ENCODE measurements at regions not wholly inside any gene's neighbourhood (a gene's known extent, or its start where the extent isn't known, plus 50 kb on each side); places are given as distances from the start of the nearest gene placed in this dataset.
A peak's percentile ranks its signal among the peaks of the same experiment; 100 is the strongest.
"Not testable (repeated sequence)": the region's sequence is repeated elsewhere in the genome, so short reads cannot be mapped to it uniquely, and the experiment has no call there.

DNA sequence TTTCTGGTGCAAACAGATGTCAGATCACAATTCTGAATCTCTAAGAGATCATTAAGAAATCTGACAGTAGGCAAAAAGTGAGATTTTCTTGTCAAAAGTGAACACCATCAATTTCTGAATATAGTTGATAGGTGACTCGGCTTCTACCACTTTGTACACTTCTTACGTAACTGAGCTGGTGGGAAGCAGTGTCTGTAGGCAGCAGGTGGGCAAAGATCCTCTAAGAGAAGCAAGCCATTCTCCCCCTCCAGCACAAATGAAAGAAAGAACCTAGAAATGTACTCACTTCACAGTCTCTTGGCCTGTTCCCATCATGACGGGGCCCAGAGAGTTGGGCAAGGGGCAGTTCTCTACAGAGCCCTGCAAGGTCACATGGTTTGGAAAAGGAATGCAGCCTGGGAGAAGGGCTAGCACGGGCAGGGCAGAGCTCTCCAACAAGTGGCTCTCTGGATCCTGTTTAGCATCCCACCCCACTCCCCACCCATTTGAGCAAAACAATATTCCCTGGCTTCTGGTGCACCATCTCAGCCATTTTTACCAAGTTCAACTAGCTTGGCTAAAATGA lies 412.6 kb downstream of the LTN1 start:
- no peak overlapping the region for H3K4me3 ChIP-seq (ENCODE audit: low read depth, low read length)
- no peak for TF ChIP-seq CTCF (conservative IDR thresholded peaks at IDR 0.05; ENCODE audit: low read depth, low read length)
- DNase-seq (ENCODE audit: low read depth) = peak; percentile 11

GRCh38 chr21:28568692-28569091 lies 424.0 kb downstream of the LTN1 start:
- no peak for DNase-seq (ENCODE audit: low read depth)
- no peak overlapping the region for H3K4me3 ChIP-seq (ENCODE audit: low read depth, low read length)
- no peak for TF ChIP-seq CTCF (conservative IDR thresholded peaks at IDR 0.05; ENCODE audit: low read depth, low read length)

DNA sequence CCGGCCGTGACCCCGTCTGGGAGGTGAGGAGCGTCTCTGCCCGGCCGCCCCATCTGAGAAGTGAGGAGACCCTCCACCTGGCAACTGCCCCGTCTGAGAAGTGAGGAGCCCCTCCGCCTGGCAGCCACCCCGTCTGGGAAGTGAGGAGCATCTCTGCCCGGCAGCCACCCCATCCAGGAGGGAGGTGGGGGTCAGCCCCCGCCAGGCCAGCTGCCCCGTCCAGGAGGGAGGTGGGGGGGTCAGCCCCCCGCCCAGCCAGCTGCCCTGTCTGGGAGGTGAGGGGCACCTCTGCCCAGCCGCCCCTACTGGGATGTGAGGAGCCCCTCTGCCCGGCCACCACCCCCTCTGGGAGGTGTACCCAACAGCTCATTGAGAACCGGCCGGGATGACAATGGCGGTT lies 428.7 kb downstream of the LTN1 start:
- H3K4me3 ChIP-seq (ENCODE audit: low read depth, low read length); DNase-seq (ENCODE audit: low read depth): not testable (repeated sequence)

GRCh38 chr21:28561772-28562171 lies 430.9 kb downstream of the LTN1 start:
- no peak for DNase-seq (ENCODE audit: low read depth)

GRCh38 chr21:28554660-28555475 lies 437.8 kb downstream of the LTN1 start:
- peak overlapping the region; percentile 35 for H3K4me3 ChIP-seq (ENCODE audit: low read depth, low read length)
- DNase-seq (ENCODE audit: low read depth) = peak; percentile 62
- TF ChIP-seq CTCF (conservative IDR thresholded peaks at IDR 0.05; ENCODE audit: low read depth, low read length) = no peak

More at GRCh38 chr21:28561772-28562171, 430.9 kb downstream of the LTN1 start:
- TF ChIP-seq CTCF (conservative IDR thresholded peaks at IDR 0.05; ENCODE audit: low read depth, low read length) = no peak
- H3K4me3 ChIP-seq (ENCODE audit: low read depth, low read length) = no peak overlapping the region

DNA sequence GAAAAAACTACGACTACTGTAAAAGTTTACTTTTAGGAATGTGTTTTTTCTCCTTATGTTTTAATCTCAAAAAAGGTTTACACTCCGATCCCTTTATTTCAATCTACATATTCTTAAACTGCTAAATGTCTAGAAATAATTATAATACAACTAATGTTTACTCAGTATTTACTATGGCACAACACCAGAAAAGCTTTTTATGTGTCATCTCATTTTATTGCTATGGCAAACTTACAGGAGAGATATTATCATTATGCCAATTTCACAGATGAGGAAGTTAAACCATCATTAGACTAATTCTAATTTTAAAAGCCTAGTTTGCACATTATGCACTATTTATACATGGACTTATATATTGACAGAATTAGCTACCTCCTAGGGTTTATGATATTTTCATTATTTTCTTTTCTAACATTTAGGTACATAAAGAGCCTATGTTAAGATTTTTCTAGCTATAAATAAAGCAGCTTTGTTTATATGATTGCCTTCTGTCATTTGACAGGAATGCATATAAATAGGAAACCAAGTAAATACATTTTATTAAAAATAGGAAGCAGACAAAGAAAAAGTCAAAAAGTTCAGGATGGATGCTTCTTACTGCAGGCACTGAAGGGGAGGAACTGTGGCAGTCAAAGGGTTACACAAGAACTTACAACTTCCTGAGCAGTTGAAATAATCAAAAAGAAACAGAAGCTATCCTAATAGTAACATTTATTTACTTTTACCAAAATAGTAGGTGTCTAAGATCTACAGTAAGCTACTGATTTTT lies 442.4 kb downstream of the LTN1 start:
- no peak for TF ChIP-seq CTCF (conservative IDR thresholded peaks at IDR 0.05; ENCODE audit: low read depth, low read length)
- no peak for DNase-seq (ENCODE audit: low read depth)
- no peak overlapping the region for H3K4me3 ChIP-seq (ENCODE audit: low read depth, low read length)

DNA sequence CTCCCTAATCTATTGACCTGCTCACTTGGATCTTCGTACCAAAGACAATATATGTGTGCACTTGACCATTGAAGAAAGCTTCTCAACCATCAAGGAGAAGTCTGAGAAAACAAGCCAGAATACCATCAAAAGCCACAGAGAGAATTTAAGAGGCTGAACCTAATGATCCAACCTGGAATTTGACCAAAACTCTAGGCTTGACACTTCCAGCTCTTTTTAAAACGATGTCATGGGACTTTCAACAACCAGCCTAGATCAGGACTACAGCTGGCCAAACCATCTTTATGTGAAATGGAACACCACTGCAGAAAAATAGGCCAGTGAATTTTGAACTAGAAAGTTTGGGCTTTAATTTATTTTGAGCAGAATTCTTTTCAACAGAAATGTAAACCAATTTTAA lies 444.4 kb downstream of the LTN1 start:
- DNase-seq (ENCODE audit: low read depth) = peak; percentile 23
- H3K4me3 ChIP-seq (ENCODE audit: low read depth, low read length) = no peak overlapping the region
- TF ChIP-seq CTCF (conservative IDR thresholded peaks at IDR 0.05; ENCODE audit: low read depth, low read length) = no peak

Data from choroid plexus epithelial cell (primary cell).